Left lung (tissue), 4 donors: ENCODE measurements at regions not wholly inside any gene's neighbourhood (a gene's known extent, or its start where the extent isn't known, plus 50 kb on each side); places are given as distances from the start of the nearest gene placed in this dataset.

Experiments used
- ATAC-seq: fragments of 200-7000 bp; cut with Tn5 transposase; one replicate; pipeline ENCODE4 v1.9.1; 2020; ENCODE audit warnings: moderate library complexity
- DNase-seq, 4 donors: peaks; one replicate each; pipeline ENCODE4 v3.0.0-alpha.2; 2013 to 2020
- H3K27ac ChIP-seq, 2 donors: fragments of 200-600 bp; sonication (generic) in 1 of 2; one replicate each; pipeline versions ENCODE4 v1.5.0 to v1.8.0; 2020 to 2021
- H3K27me3 ChIP-seq, 2 donors: fragments of 200-600 bp; sonication (generic) in 1 of 2; one replicate each; pipeline versions ENCODE4 v1.5.0 to v1.8.0; 2020 to 2021
- H3K36me3 ChIP-seq, 2 donors: fragments of 200-600 bp; sonication (generic) in 1 of 2; one replicate each; pipeline versions ENCODE4 v1.5.0 to v1.8.0; 2020 to 2021
- H3K4me1 ChIP-seq, 2 donors: fragments of 200-600 bp; one replicate each; pipeline ENCODE4 v1.8.0; 2021
- H3K4me3 ChIP-seq, 2 donors: fragments of 200-600 bp; sonication (generic) in 1 of 2; one replicate each; pipeline versions ENCODE4 v1.5.0 to v1.8.0; 2020 to 2021; ENCODE audit warnings: mild to moderate bottlenecking in 1 of 2
- H3K9me3 ChIP-seq, 2 donors: fragments of 200-600 bp; sonication (generic) in 1 of 2; one replicate each; pipeline versions ENCODE4 v1.5.0 to v1.8.0; 2020 to 2021
- CTCF ChIP-seq, 2 donors: fragments of 200-600 bp; sonication (generic) in 1 of 2; IDR thresholded peaks; one replicate each; pipeline versions ENCODE4 v1.5.0 to v1.8.0; 2021; ENCODE audit warnings: antibody characterized with exemption in 2 of 2
- intact Hi-C, 2 donors: fragments of 100-400 bp; cut with DNase I; formaldehyde crosslinking; loops; one replicate each; pipeline versions ENCODE4 v1.11.2 to v1.14.2; 2022
- donor health status: DM: no; HTN: yes; CAD: no.
- donor health status: DM: no; HTN: no; CAD: no.

GRCh38 chr21:17032141-17032655 lies 480.6 kb upstream of the CXADR start:
- TF ChIP-seq CTCF (IDR thresholded peaks at IDR 0.05) = no peak
- Histone ChIP-seq H3K27ac (no peak overlapping the region), H3K27me3 (no peaks in the 10 kb centered on the region), H3K4me3 (no peak overlapping the region), H3K9me3 (peaks cover 0 to 24% of the 10 kb centered on the region in 2 donors), H3K4me1 (no peaks in the 10 kb centered on the region), H3K36me3 (no peaks in the 10 kb centered on the region)
- DNase-seq = no peak
- peak; percentile 42 for ATAC-seq
- intact Hi-C loops = no loop called here

- Histone ChIP-seq H3K4me3 (no peak overlapping the region), H3K9me3 (peaks cover 0 to 7% of the 10 kb centered on the region in 2 donors), H3K27ac (no peak overlapping the region), H3K36me3 (no peaks in the 10 kb centered on the region), H3K27me3 (no peaks in the 10 kb centered on the region), H3K4me1 (no peaks in the 10 kb centered on the region)
- intact Hi-C loops = no loop called here
- TF ChIP-seq CTCF (IDR thresholded peaks at IDR 0.05) = no peak
- DNase-seq (no peak), ATAC-seq (no peak)
These were observed 468.1 kb upstream of the CXADR start for GRCh38 chr21:17044696-17045095.

- peak in 1 of 4 donors; percentile 13 for DNase-seq
- intact Hi-C loops = no loop called here
- Histone ChIP-seq H3K9me3 (peaks cover 0 to 7% of the 10 kb centered on the region in 2 donors), H3K4me1 (no peaks in the 10 kb centered on the region), H3K4me3 (no peak overlapping the region), H3K27ac (no peak overlapping the region), H3K36me3 (no peaks in the 10 kb centered on the region), H3K27me3 (no peaks in the 10 kb centered on the region)
- peak; percentile 29 to 40 for TF ChIP-seq CTCF (IDR thresholded peaks at IDR 0.05)
- ATAC-seq = peak; percentile 70
These were observed 467.5 kb upstream of the CXADR start for GRCh38 chr21:17045214-17045853.

GRCh38 chr21:17048974-17049373 lies 463.9 kb upstream of the CXADR start:
- no peak for DNase-seq
- Histone ChIP-seq H3K4me3 (no peak overlapping the region), H3K27me3 (no peaks in the 10 kb centered on the region), H3K36me3 (no peaks in the 10 kb centered on the region), H3K4me1 (no peaks in the 10 kb centered on the region), H3K9me3 (peaks cover 0 to 7% of the 10 kb centered on the region in 2 donors), H3K27ac (no peak overlapping the region)
- TF ChIP-seq CTCF (IDR thresholded peaks at IDR 0.05) = no peak
- ATAC-seq = no peak
- intact Hi-C loops = no loop called here

- Histone ChIP-seq H3K4me1 (no peaks in the 10 kb centered on the region), H3K36me3 (no peaks in the 10 kb centered on the region), H3K9me3 (peaks cover 0 to 7% of the 10 kb centered on the region in 2 donors), H3K27ac (no peak overlapping the region), H3K27me3 (no peaks in the 10 kb centered on the region), H3K4me3 (no peak overlapping the region)
- DNase-seq (no peak), ATAC-seq (no peak)
- no peak for TF ChIP-seq CTCF (IDR thresholded peaks at IDR 0.05)
- intact Hi-C loops = no loop called here
These were observed 462.7 kb upstream of the CXADR start for GRCh38 chr21:17050156-17050555.
